Amniotic stem cell (primary cell): ENCODE measurements at regions not wholly inside any gene's neighbourhood (a gene's known extent, or its start where the extent isn't known, plus 50 kb on each side); places are given as distances from the start of the nearest gene placed in this dataset.
"Not testable (repeated sequence)": the region's sequence is repeated elsewhere in the genome, so short reads cannot be mapped to it uniquely, and the experiment has no call there.

Experiments
- DNase-seq: peaks from one replicate; lab custom pipeline; 2025; lab: John Stamatoyannopoulos, UW

GRCh38 chr5:63118221-63118620 is 539.6 kb downstream of the LRRC70 start:
- no peak for DNase-seq

DNA sequence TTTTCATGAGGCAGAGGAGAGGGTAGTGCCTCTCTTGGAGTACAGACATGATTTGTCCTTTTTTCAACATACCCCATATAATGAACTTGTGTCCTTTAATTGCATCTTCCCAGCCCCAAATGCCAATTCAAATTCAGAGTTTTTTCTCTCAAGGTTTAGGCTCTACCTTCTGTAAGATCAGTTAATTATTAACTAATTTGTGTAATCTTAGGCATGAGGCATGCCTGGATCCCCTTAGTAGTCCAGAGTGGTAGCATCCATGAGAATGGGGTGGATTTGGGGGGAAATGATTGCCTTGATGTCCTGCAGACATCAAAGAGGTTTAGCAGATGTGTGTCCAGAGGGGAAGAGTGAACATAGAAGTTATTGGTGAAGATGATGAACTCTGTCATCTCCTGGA is 533.3 kb downstream of the LRRC70 start:
- DNase-seq = no peak

DNA sequence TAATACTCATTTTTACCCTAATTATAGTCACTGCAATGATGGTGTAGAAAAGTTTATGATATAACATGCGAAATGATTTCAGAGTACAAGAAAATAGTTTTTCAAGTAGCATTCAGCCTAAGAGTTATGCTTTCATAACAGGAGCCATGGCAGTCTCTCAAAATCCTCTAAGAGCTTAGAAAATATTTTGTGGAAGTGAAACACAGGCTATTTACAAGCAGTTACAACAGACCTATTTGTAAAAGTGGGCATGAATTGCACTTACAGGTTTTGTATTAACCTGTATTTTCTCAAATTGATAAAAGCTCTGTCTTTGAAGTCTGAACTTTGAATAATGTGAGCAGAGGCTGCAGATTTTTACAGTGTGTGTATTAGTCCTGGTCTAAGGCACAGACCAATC is 523.3 kb downstream of the LRRC70 start:
- DNase-seq = no peak

DNA sequence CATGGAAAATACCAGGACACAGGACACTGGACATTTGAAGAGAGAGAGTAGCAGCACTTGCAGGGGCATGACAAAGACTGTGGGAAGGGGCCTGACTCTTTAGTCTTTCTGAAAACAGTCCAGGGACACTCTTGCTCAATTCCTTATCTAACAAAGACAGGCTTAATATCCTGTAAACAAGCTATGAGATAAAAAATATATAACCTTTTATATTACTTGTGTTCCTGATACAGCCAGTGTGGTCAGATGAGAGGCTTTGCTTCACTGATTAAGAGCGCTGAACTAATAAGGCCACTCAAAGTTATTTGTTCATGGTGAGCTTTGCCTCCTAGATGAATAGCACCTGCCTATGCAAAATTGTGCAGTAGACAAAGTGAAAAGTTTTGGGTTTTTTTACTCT is 518.7 kb downstream of the LRRC70 start:
- DNase-seq = no peak

GRCh38 chr5:63094730-63095129 is 516.1 kb downstream of the LRRC70 start:
- DNase-seq = no peak

- no peak for DNase-seq
These were observed 510.5 kb downstream of the LRRC70 start for GRCh38 chr5:63089147-63089546.

GRCh38 chr5:63085561-63085960 is 506.9 kb downstream of the LRRC70 start:
- DNase-seq = no peak

DNA sequence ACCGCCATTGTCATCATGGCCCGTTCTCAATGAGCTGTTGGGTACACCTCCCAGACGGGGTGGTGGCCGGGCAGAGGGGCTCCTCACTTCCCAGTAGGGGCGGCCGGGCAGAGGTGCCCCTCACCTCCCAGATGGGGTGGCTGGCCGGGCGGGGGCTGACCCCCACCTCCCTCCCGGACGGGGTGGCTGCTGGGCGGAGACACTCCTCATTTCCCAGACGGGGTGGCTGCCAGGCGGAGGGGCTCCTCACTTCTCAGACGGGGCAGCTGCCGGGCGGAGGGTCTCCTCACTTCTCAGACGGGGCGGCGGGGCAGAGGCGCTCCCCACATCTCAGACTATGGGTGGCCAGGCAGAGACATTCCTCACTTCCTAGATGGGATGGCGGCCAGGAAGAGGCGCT is 505.1 kb downstream of the LRRC70 start:
- not testable (repeated sequence) for DNase-seq

- no peak for DNase-seq
These were observed 502.8 kb downstream of the LRRC70 start for GRCh38 chr5:63081402-63081801.

DNA sequence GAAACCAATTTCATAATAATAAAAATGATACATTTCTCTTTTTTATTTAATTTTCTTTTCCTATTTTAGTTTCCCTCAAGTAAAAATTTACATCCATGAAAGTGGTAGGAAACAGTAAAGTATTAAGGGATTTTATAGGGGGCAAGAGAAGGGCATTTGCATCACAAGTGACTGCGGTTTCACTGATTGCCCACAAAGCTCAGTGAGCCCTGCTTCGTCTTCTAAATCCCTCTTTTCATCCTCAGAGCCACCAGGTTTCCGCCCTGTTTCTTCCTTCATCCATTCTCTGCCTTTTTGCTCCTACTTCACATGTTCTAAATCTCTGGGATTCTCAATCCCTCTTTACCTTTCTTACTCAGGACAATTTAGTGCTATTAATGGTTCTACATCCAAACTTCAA is 491.4 kb downstream of the LRRC70 start:
- DNase-seq = no peak

DNA sequence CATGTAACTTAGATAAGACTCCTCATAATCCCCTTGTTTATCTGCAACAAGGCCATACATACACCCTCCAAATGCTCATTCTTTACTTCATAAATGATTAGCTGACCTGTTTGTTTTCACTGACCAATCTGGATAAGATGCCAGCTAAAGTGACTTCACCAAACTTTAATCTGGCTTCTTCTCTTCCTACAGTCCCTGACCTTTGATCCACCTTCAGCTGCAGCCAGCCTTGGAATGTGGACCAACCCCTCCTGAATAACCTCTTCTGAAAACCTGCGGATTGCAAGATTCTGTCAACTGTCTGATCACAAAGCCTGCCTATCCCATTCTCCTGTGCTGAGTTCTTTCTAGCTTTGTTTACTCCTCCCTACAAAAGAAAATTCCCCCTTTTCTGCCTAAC is 476.8 kb downstream of the LRRC70 start:
- no peak for DNase-seq

- no peak for DNase-seq
These were observed 474.5 kb downstream of the LRRC70 start for GRCh38 chr5:63053019-63053638.

DNA sequence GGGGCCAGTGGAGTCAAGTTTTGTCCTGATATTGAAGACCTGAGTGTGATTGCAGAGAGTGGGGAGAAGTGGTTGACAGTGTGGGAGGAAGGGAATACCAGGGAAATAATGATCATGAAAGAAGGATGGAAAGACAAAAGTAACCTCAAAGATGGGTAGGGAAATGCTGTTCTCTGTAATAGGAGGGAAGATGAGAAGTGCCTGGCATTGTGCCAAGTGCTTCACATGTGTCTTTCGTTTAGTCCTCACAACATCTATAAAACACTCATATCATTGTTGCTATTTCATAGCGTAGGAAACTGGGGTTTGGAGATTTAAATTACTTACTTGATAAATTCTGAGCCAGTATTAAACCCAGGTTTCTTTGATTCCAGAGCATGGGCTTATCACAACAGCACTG is 472.3 kb downstream of the LRRC70 start:
- DNase-seq = no peak

- DNase-seq = no peak
These were observed 471.3 kb downstream of the LRRC70 start for GRCh38 chr5:63049935-63050334.

- DNase-seq = no peak
These were observed 465.2 kb downstream of the LRRC70 start for GRCh38 chr5:63043792-63044191.

GRCh38 chr5:63032343-63032742 is 453.7 kb downstream of the LRRC70 start:
- no peak for DNase-seq

DNA sequence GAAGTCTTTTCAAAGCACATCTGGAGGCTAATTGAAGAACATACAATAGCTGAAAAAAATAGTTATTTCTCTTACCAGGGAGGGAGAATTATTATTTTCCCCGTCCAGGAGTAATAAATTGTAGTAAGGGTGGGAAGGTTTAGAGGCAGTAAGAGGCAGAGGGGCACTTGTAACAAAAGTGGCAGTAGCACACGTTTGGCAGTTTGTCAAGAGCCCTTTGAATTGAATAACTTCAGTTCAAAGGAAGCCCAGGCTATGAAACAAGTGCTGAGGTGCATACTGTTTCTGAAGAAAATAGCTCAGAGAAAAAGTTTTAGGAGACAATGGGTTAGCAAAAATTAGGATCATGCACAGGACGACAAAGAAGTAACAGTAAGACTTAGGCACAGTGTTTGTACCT is 451.3 kb downstream of the LRRC70 start:
- no peak for DNase-seq

DNA sequence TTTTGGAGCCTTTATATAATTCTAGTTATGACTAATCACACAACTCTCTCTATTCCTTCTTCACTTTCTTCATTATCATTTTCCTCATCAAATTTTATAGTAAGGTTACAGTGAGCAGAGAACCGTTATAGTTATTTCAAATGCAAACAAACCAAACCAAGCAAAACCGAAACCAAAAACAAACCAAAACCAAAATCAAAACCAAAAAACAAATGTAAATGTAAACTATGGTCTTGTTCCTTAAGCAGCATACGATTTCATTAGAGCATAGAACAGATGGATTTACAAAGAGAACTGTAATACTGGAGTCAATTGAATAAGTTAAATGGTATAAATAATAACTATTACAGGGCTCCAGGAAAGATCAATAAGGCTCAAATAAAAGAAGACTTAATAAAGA is 447.1 kb downstream of the LRRC70 start:
- DNase-seq = no peak

GRCh38 chr5:63022403-63022802 is 443.8 kb downstream of the LRRC70 start:
- DNase-seq = no peak

- no peak for DNase-seq
These were observed 432.5 kb downstream of the LRRC70 start for GRCh38 chr5:63011158-63011557.

DNA sequence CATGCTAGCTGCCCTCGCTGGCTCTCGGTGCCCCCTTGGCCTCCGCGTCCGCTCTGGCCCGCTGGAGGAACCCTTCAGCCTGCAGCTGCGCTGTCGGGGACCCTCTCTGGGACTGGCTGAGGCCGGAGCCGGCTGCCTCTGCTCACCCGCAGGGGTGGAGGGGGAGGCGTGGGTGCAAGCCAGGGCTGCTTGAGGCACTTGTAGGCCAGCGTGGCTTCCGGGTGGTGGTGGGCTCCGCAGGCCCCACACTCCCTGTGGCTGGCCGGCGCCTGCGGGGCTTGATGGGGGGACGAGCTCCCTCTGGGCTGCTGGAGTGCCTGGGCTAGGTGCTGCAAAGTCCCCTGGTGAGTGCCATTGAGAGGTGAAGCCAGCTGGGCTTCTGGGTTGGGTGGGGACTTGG is 429.6 kb downstream of the LRRC70 start:
- DNase-seq = no peak

GRCh38 chr5:62994842-62995241 is 416.2 kb downstream of the LRRC70 start:
- not testable (repeated sequence) for DNase-seq

GRCh38 chr5:62985749-62986148 is 407.1 kb downstream of the LRRC70 start:
- no peak for DNase-seq

- DNase-seq = no peak
These were observed 403.7 kb downstream of the LRRC70 start for GRCh38 chr5:62982348-62982747.

- DNase-seq = no peak
These were observed 402.3 kb downstream of the LRRC70 start for GRCh38 chr5:62980884-62981283.
